LNCaP clone FGC (cell line): ENCODE measurements at regions not wholly inside any gene's neighbourhood (a gene's known extent, or its start where the extent isn't known, plus 50 kb on each side); places are given as distances from the start of the nearest gene placed in this dataset.

Experiments used
- DNase-seq: peaks from one replicate; pipeline ENCODE4 v3.0.0-alpha.2; 2011; ENCODE audit warnings: low read depth
- H3K4me3 ChIP-seq: 2 replicates; pipeline ENCODE4 v1.5.1; 2011; ENCODE audit warnings: mild to moderate bottlenecking, low read depth, low read length, control low read depth
- CTCF ChIP-seq: IDR thresholded peaks from 2 replicates; pipeline ENCODE4 v1.5.1; 2012; ENCODE audit warnings: mild to moderate bottlenecking; ENCODE audit not compliant: control insufficient read depth, insufficient read depth; ENCODE audit errors: extremely low read depth

GRCh38 chr12:24695103-24695502 is 253.8 kb downstream of the BCAT1 start:
- no peak for DNase-seq
- no peak for TF ChIP-seq CTCF
- no peak overlapping the region for H3K4me3 ChIP-seq

GRCh38 chr12:24688601-24689000 is 260.3 kb downstream of the BCAT1 start:
- H3K4me3 ChIP-seq, result no peak overlapping the region
- no peak for DNase-seq
- no peak for TF ChIP-seq CTCF

- no peak for TF ChIP-seq CTCF
- no peak overlapping the region for H3K4me3 ChIP-seq
- no peak for DNase-seq
Observed at GRCh38 chr12:24681570-24681969, 267.3 kb downstream of the BCAT1 start.

- DNase-seq, result no peak
- H3K4me3 ChIP-seq, result no peak overlapping the region
- no peak for TF ChIP-seq CTCF
Observed at GRCh38 chr12:24679126-24679525, 269.8 kb downstream of the BCAT1 start.

- no peak for DNase-seq
- no peak for TF ChIP-seq CTCF
- no peak overlapping the region for H3K4me3 ChIP-seq
Observed at GRCh38 chr12:24678436-24678835, 270.5 kb downstream of the BCAT1 start.

- TF ChIP-seq CTCF, result no peak
- DNase-seq, result no peak
- no peak overlapping the region for H3K4me3 ChIP-seq
Observed at GRCh38 chr12:24668563-24668962, 280.3 kb downstream of the BCAT1 start.

- TF ChIP-seq CTCF, result no peak
- DNase-seq, result no peak
- no peak overlapping the region for H3K4me3 ChIP-seq
Observed at GRCh38 chr12:24664161-24664880, 284.6 kb downstream of the BCAT1 start.
